Cerebellar nuclear complex (tissue), 1 donor: ENCODE measurements at regions not wholly inside any gene's neighbourhood (a gene's known extent, or its start where the extent isn't known, plus 50 kb on each side); places are given as distances from the start of the nearest gene placed in this dataset.

ENCODE experiments used
- DNase-seq, 2 experiments: peaks; one replicate each; lab custom pipeline; 2025; lab: John Stamatoyannopoulos, UW

GRCh38 chr6:102402635-102403329 is 1009.3 kb downstream of the GRIK2 start:
- no peak for DNase-seq

- DNase-seq = no peak
Observed at GRCh38 chr6:102398788-102399390, 1005.4 kb downstream of the GRIK2 start.

GRCh38 chr6:102390541-102390940 is 997.0 kb downstream of the GRIK2 start:
- no peak for DNase-seq

DNA sequence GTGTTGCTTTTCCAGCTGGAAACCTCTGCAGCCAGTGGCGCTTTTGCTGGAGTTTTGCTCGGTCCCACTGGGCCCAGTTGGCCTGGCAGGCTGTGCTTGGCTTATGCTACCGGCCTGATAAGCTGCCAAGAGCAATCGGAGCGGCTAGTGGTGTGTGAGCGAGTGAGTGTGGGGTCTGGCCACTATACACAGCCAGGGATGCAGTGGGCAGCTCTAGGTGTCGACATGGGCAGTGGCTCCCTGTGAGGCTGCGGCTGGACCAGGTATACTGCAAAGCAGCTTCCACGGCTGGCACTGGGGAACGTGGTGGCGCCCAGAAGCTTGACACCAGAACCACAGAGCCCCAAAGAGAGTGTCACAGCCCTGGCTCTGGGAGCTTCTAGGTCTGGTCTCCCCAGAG is 996.5 kb downstream of the GRIK2 start:
- no peak for DNase-seq

DNA sequence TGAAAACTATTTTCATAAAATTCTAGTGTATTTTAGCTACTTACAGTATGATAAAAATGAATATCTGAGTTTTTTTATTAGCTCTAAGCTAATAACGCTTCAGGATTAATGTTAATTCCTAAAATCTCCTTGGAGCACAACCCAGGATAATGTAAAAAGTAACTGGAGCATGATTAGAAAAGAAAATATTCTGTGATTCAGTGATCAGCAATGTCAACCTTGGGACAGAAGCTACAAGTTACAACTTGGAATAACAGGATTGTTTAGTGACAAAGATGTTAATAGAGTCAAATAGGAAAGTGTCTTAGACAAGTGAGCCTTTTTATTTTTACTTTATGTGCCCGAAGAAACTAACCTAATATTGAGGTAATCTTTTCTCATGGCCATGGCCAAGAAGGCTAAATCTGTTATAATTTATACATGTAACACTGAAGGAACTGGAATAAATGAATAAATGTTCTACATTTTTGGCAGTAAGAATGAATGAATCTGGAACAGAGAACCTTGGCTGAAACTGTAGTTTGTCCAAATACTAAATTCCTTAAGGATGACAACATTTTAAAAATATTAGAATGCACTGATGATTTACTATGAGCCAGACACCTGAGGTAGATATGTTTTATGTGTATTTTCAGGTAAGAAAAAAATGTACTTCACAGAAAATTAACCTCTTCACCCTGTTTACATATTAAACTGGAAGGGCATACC is 994.0 kb downstream of the GRIK2 start:
- DNase-seq = no peak

GRCh38 chr6:102381203-102381602 is 987.7 kb downstream of the GRIK2 start:
- no peak for DNase-seq

- DNase-seq = no peak
Observed at GRCh38 chr6:102356170-102356569, 962.7 kb downstream of the GRIK2 start.

- DNase-seq = no peak
Observed at GRCh38 chr6:102355578-102355977, 962.1 kb downstream of the GRIK2 start.

DNA sequence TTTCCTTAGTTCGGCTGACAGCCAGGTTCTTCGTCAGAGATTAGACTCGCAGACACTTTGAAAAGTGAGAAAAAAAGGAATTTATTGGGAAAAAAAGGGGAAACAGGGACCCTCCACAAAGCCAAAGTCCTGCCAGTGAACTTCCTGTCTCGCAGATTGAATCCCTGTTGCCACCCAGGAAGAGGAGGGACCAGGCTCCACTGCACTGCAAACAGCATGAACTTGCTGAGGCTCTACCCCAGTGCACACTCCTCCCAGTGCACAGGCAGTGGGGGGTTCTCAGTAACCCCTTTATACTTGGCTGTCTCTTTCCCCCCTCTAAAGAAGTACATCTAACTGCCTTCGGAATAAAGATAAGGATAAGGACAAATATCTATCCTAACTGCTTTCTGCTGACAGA is 959.0 kb downstream of the GRIK2 start:
- no peak for DNase-seq

- no peak for DNase-seq
Observed at GRCh38 chr6:102344769-102345168, 951.3 kb downstream of the GRIK2 start.

GRCh38 chr6:102340311-102340710 is 946.8 kb downstream of the GRIK2 start:
- DNase-seq = no peak

GRCh38 chr6:102333736-102334135 is 940.2 kb downstream of the GRIK2 start:
- no peak for DNase-seq

DNA sequence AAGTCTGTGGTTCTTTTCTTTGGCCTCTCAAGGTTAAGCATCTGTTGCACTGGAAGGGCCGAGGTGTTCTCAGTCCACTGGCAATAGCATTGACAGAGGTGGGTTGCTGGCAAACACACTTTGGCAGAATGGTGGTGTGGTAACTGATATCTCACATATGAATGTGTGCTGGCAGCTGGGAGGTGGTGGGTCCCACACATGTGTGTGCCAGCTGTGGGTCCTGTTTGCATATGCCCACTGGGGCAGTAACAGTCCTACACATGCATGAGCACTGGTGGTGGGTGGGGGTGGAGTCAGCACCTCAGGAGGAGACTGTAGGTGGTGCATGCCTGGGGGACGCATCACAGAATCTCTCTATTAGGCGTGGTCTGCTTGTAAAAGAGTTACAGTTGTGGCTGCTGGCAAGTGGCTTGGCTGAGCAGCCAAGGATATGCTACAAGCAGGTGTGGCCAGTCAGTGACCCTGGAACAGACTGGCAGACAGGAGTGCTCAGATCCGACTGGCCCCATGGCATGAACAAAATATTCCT is 934.3 kb downstream of the GRIK2 start:
- DNase-seq = no peak

- DNase-seq = no peak
Observed at GRCh38 chr6:102313699-102314098, 920.2 kb downstream of the GRIK2 start.

GRCh38 chr6:102309700-102310099 is 916.2 kb downstream of the GRIK2 start:
- DNase-seq = no peak

- DNase-seq = no peak
Observed at GRCh38 chr6:102300350-102300749, 906.8 kb downstream of the GRIK2 start.

DNA sequence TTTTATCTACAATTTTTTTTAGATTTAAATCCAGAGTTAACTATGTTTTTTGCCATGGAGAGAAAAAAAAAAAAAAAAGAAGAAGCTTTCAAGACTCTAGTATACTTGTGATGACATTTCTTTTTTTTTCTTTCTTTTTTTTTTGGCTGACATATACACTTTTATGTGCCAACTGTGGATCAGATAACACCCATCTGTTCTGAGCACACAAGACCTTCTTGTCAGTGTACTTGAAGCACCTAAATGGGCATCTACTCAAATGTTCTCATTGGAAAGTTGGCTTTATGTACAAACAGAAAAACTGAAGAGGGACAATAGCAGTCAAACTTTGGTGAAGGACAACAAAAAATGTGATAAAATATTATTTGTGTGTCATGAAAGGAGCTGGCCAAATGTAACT is 904.5 kb downstream of the GRIK2 start:
- DNase-seq = peak in 1 of 2 experiments; percentile 7
